Vagina (tissue), 2 donors: ENCODE measurements at regions not wholly inside any gene's neighbourhood (a gene's known extent, or its start where the extent isn't known, plus 50 kb on each side); places are given as distances from the start of the nearest gene placed in this dataset.
"Not testable (repeated sequence)": the region's sequence is repeated elsewhere in the genome, so short reads cannot be mapped to it uniquely, and the experiment has no call there.

ENCODE experiments used
- DNase-seq, 2 donors: peaks; one replicate each; pipeline ENCODE4 v3.0.0-alpha.2; 2017; ENCODE audit errors: extremely low spot score in 2 of 2
- H3K27ac ChIP-seq: fragments of 200-600 bp; sonication (generic); one replicate; pipeline ENCODE4 v1.5.1; 2019
- H3K27me3 ChIP-seq: fragments of 200-600 bp; sonication (generic); one replicate; pipeline ENCODE4 v1.5.1; 2019
- H3K36me3 ChIP-seq, 2 donors: fragments of 200-600 bp; sonication (generic); one replicate each; pipeline ENCODE4 v1.5.1; 2017 to 2019
- H3K4me1 ChIP-seq: fragments of 200-600 bp; sonication (generic); one replicate; pipeline ENCODE4 v1.5.1; 2019
- H3K4me3 ChIP-seq, 2 donors: fragments of 200-600 bp; sonication (generic); 1 replicate in 1 of 2; 2 replicates in 1 of 2; pipeline ENCODE4 v1.5.1; 2016 to 2019
- H3K9me3 ChIP-seq: fragments of 200-600 bp; sonication (generic); one replicate; pipeline ENCODE4 v1.5.1; 2019
- CTCF ChIP-seq, 3 experiments: fragments of 450-650 bp in 2 of 3; fragments of 200-600 bp in 1 of 3; sonication (generic) in 1 of 3; IDR thresholded peaks; one replicate each; pipeline ENCODE4 v1.5.1; 2017 to 2019; ENCODE audit warnings: antibody characterized with exemption in 3 of 3, mild to moderate bottlenecking in 2 of 3, moderate library complexity in 2 of 3
- POLR2A ChIP-seq, 2 donors: fragments of 450-650 bp; IDR thresholded peaks; one replicate each; pipeline ENCODE4 v1.6.1; 2017; ENCODE audit warnings: antibody characterized with exemption in 2 of 2, mild to moderate bottlenecking in 2 of 2, moderate library complexity in 2 of 2
- POLR2AphosphoS5 ChIP-seq, 2 donors: sonication (generic); formaldehyde crosslinking; IDR thresholded peaks; one replicate each; pipeline ENCODE4 v1.9.0; 2017; ENCODE audit warnings: antibody characterized with exemption in 2 of 2, mild to moderate bottlenecking in 2 of 2, low read depth in 1 of 2; ENCODE audit not compliant: insufficient read depth in 1 of 2
- intact Hi-C: fragments of 100-400 bp; cut with DNase I; formaldehyde crosslinking; loops from one replicate; pipeline ENCODE4 v1.15.1; 2023

DNA sequence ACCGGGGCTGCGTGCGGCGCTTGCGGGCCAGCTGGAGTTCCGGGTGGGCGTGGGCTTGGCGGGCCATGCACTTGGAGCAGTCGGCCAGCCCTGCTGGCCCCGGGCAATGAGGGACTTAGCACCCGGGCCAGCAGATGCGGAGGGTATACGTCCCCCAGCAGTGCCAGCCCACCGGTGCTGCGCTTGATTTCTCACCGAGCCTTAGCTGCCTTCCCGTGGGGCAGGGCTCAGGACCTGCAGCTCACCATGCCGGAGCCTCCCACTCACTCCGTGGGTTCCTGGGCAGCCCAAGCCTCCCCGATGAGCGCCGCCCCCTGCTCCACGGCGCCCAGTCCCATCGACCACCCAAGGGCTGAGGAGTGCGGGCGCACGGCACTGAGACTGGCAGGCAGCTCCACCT lies 51.4 kb upstream of the INPP4B start:
- H3K27me3 ChIP-seq, H3K36me3 ChIP-seq, DNase-seq, H3K4me3 ChIP-seq, H3K9me3 ChIP-seq, intact Hi-C loops, H3K27ac ChIP-seq, H3K4me1 ChIP-seq: not testable (repeated sequence)

DNA sequence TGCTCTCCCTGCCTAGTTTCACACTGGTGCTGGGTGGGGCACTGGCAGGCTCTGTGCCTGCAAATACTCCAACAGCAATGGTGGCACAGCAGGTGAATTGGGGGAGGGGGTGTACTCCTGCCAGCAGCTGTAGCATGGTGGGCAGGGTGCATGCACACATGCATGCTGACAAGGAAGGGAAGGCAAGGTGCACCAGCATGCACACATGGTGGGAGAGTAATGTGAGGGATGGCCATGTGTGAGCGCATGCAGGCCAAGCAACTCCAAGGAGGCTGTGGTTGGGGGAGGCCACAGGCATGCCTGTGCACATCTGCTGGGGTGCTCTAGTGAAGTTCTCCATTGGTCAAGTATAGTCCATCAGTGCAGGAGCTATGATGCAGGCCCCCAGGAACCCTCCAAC lies 54.5 kb upstream of the INPP4B start:
- Histone ChIP-seq H3K27ac (no peak overlapping the region), H3K27me3 (no peaks in the 10 kb centered on the region), H3K4me3 (no peak overlapping the region), H3K4me1 (no peaks in the 10 kb centered on the region), H3K36me3 (no peaks in the 10 kb centered on the region), H3K9me3 (no peaks in the 10 kb centered on the region)
- DNase-seq: no peak
- intact Hi-C loops: no loop called here
- TF ChIP-seq POLR2A (IDR thresholded peaks at IDR 0.05) (no peak), CTCF (IDR thresholded peaks at IDR 0.05) (no peak), POLR2AphosphoS5 (IDR thresholded peaks at IDR 0.05; ENCODE audit: insufficient read depth in 1 of 2, low read depth in 1 of 2) (no peak)

GRCh38 chr4:142901166-142901662 lies 55.1 kb upstream of the INPP4B start:
- Histone ChIP-seq H3K4me1 (no peaks in the 10 kb centered on the region), H3K4me3 (no peak overlapping the region), H3K9me3 (no peaks in the 10 kb centered on the region), H3K27me3 (no peaks in the 10 kb centered on the region), H3K36me3 (no peaks in the 10 kb centered on the region), H3K27ac (no peak overlapping the region)
- DNase-seq: no peak
- no peak for TF ChIP-seq POLR2AphosphoS5 (IDR thresholded peaks at IDR 0.05; ENCODE audit: insufficient read depth in 1 of 2, low read depth in 1 of 2)
- TF ChIP-seq POLR2A (IDR thresholded peaks at IDR 0.05): no peak
- intact Hi-C loops: no loop called here

DNA sequence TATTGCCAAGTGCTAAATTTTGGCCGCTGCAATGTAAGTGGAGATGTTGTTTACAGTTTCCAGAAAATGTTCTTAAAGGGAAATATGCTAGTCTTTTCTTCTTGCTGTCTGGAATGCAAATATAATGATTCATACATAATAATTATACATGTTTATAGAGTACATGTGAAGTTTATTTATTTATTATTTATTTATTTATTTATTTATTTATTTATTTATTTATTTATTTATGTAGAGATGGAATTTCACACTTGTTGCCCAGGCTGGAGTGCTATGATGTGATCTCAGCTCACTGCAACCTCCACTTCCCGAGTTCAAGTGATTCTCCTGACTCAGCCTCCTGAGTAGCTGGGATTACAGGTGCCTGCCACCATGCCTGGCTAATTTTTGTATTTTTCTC lies 57.5 kb upstream of the INPP4B start:
- H3K9me3 ChIP-seq, DNase-seq, H3K27me3 ChIP-seq, H3K4me1 ChIP-seq, intact Hi-C loops, H3K27ac ChIP-seq, H3K36me3 ChIP-seq, H3K4me3 ChIP-seq: not testable (repeated sequence)

DNA sequence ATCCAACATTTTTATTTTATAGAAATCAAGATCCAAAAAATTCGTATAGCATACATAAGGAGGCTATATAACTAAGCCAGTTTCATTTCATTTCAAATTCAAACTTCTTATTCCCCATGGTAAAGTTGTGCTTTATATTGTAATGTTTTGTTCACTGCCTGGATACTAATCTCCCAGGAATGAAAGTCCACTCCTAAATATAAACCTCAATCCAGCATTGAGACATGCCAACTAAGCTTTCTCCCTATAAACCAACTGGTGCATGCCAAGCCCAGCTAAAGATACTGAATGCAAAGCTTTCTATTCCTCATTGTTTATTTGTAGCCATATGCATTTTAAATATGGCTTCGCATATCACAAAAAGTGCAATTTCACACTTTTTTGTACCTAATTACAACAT lies 63.8 kb upstream of the INPP4B start:
- no peak overlapping the region for H3K27ac ChIP-seq
- H3K4me3 ChIP-seq: no peak overlapping the region
- intact Hi-C loops: no loop called here
- H3K9me3 ChIP-seq: no peaks in the 10 kb centered on the region
- H3K36me3 ChIP-seq: no peaks in the 10 kb centered on the region
- DNase-seq: no peak
- H3K4me1 ChIP-seq: no peaks in the 10 kb centered on the region
- TF ChIP-seq POLR2A (IDR thresholded peaks at IDR 0.05): no peak
- no peak for TF ChIP-seq POLR2AphosphoS5 (IDR thresholded peaks at IDR 0.05; ENCODE audit: insufficient read depth in 1 of 2, low read depth in 1 of 2)
- TF ChIP-seq CTCF (IDR thresholded peaks at IDR 0.05): no peak
- no peaks in the 10 kb centered on the region for H3K27me3 ChIP-seq

- no peaks in the 10 kb centered on the region for H3K4me1 ChIP-seq
- H3K27me3 ChIP-seq: no peaks in the 10 kb centered on the region
- H3K4me3 ChIP-seq: no peak overlapping the region
- no peaks in the 10 kb centered on the region for H3K9me3 ChIP-seq
- no peak overlapping the region for H3K27ac ChIP-seq
- no peak for DNase-seq
- TF ChIP-seq POLR2AphosphoS5 (IDR thresholded peaks at IDR 0.05; ENCODE audit: insufficient read depth in 1 of 2, low read depth in 1 of 2) (no peak), POLR2A (IDR thresholded peaks at IDR 0.05) (no peak), CTCF (IDR thresholded peaks at IDR 0.05) (no peak)
- H3K36me3 ChIP-seq: no peaks in the 10 kb centered on the region
- intact Hi-C loops: no loop called here
These were observed 66.9 kb upstream of the INPP4B start for GRCh38 chr4:142913034-142913433.
